BE2C (cell line): ENCODE measurements at regions not wholly inside any gene's neighbourhood (a gene's known extent, or its start where the extent isn't known, plus 50 kb on each side); places are given as distances from the start of the nearest gene placed in this dataset.

ENCODE experiments used
- DNase-seq: peaks from one replicate; pipeline ENCODE4 v3.0.0-alpha.2; 2020
- H3K27me3 ChIP-seq: fragments of 250-450 bp; sonication (Bioruptor Pico); 2 replicates; pipeline ENCODE4 v1.5.1; 2020; ENCODE audit warnings: mild to moderate bottlenecking
- H3K36me3 ChIP-seq: fragments of 250-450 bp; sonication (Bioruptor Pico); 2 replicates; pipeline ENCODE4 v1.5.1; 2020; ENCODE audit warnings: mild to moderate bottlenecking
- H3K4me1 ChIP-seq: fragments of 250-450 bp; sonication (Bioruptor Pico); 2 replicates; pipeline ENCODE4 v1.5.1; 2020
- H3K4me3 ChIP-seq: 2 replicates; pipeline ENCODE4 v1.5.1; 2011; ENCODE audit warnings: low read depth, low read length
- H3K9me3 ChIP-seq: fragments of 250-450 bp; sonication (Bioruptor Pico); 2 replicates; pipeline ENCODE4 v1.5.1; 2020
- CTCF ChIP-seq: IDR thresholded peaks from 2 replicates; pipeline ENCODE4 v1.5.1; 2012; ENCODE audit warnings: mild to moderate bottlenecking, low read depth, low read length

DNA sequence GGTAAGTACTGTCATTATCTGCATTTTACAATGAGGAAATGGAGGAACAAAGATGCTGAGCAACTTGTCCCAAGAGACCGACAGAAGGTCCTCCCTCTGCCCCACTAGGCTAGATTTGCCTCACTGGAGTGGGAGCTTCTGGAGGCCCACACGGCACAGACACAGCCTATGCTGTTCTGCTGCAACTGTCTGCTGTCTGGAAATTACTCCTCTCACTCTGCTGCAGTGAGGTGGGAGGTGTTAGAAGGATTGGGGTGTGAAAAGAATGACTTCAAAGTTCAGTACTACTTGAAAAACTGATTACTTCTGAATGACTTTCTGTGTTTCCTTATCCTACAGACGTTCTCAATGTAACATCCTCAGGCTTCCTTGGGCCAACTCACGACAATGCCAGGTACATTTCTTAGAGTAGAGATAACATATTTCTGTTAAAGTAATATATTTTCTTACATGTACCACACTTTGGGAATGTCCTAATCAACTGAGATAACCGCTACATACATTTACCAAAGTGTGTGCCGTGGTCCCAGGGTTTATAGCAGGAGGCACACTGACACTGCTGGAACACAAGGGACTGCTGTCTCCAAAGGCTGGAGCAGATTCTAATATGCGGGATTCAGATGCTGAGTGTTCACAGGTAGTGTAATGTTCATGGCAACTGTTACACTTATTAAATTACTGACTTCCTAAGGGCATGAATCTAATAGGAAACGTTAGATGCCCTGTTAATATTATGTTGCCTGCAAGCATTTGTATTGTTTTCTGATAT lies 53.5 kb upstream of the WASF3 start:
- Histone ChIP-seq H3K36me3 (no peaks in the 10 kb centered on the region), H3K4me1 (no peaks in the 10 kb centered on the region), H3K9me3 (no peaks in the 10 kb centered on the region), H3K27me3 (no peaks in the 10 kb centered on the region), H3K4me3 (no peak overlapping the region)
- TF ChIP-seq CTCF: no peak
- no peak for DNase-seq
